ENCODE measurements at regions not wholly inside any gene's neighbourhood (a gene's known extent, or its start where the extent isn't known, plus 50 kb on each side); places are given as distances from the start of the nearest gene placed in this dataset.
"Not testable (repeated sequence)": the region's sequence is repeated elsewhere in the genome, so short reads cannot be mapped to it uniquely, and the experiment has no call there.

- H3K9ac ChIP-seq (ENCODE audit: insufficient read depth in 1 of 2, low read depth in 2 of 2, low read length in 2 of 2); H3K4me2 ChIP-seq (ENCODE audit: insufficient read depth, low read length); H2AFZ ChIP-seq (ENCODE audit: low read depth, low read length); POLR2A ChIA-PET; H3K4me3 ChIP-seq; in situ Hi-C loops (cut with MboI); H3K4me1 ChIP-seq (replicated peaks in 1 of 2; ENCODE audit: control insufficient read depth in 2 of 2, insufficient read depth in 2 of 2, low read length in 2 of 2); H3K36me3 ChIP-seq (ENCODE audit: control insufficient read depth, insufficient read depth, low read length); H3K27ac ChIP-seq (ENCODE audit: extremely low read depth, low read depth, low read length); BruUV-seq (replicated peaks); DNase-seq (ENCODE audit: extremely low read depth in 1 of 4, low spot score in 3 of 4); H4K20me1 ChIP-seq (replicated peaks; ENCODE audit: control insufficient read depth, insufficient read depth, low read length); H3K9me1 ChIP-seq (ENCODE audit: control insufficient read depth, insufficient read depth, low read length); H3K79me2 ChIP-seq (ENCODE audit: control insufficient read depth, insufficient read depth, low read length); FAIRE-seq; H3K27me3 ChIP-seq (ENCODE audit: control insufficient read depth in 2 of 2, insufficient read depth in 2 of 2, low read length in 2 of 2); H3K9me3 ChIP-seq (replicated peaks; ENCODE audit: control insufficient read depth, insufficient read depth, low read depth, low read length); intact Hi-C loops (cut with micrococcal nuclease); ATAC-seq; CTCF ChIA-PET (ENCODE audit: low intra/inter-chr PET ratio): not testable (repeated sequence)
- 0% methylated on average over 4 of the region's 4 CpGs for WGBS (ENCODE audit: insufficient coverage, low coverage, missing lambda C conversion rate)
- peak in 1 of 3 experiments; percentile 73; a peak in 2 of 6 replicates for TF ChIP-seq ZBTB11 (CRISPR knock-in tag; IDR thresholded peaks at IDR 0.05)
These were observed 135.8 kb upstream of the PRICKLE2 start for GRCh38 chr3:64361036-64361435.

- Histone ChIP-seq H3K9me1 (ENCODE audit: control insufficient read depth, insufficient read depth, low read length) (no peaks in the 10 kb centered on the region), H3K4me2 (ENCODE audit: insufficient read depth, low read length) (no peak overlapping the region), H3K4me3 (no peak overlapping the region), H3K27me3 (ENCODE audit: control insufficient read depth in 2 of 2, insufficient read depth in 2 of 2, low read length in 2 of 2) (no peaks in the 10 kb centered on the region), H4K20me1 (replicated peaks; ENCODE audit: control insufficient read depth, insufficient read depth, low read length) (no peaks in the 10 kb centered on the region), H3K9me3 (replicated peaks; ENCODE audit: control insufficient read depth, insufficient read depth, low read depth, low read length) (no peaks in the 10 kb centered on the region), H3K27ac (ENCODE audit: extremely low read depth, low read depth, low read length) (no peak overlapping the region), H3K9ac (ENCODE audit: insufficient read depth in 1 of 2, low read depth in 2 of 2, low read length in 2 of 2) (no peak overlapping the region), H2AFZ (ENCODE audit: low read depth, low read length) (no peak overlapping the region), H3K79me2 (ENCODE audit: control insufficient read depth, insufficient read depth, low read length) (no peaks in the 10 kb centered on the region), H3K4me1 (replicated peaks in 1 of 2; ENCODE audit: control insufficient read depth in 2 of 2, insufficient read depth in 2 of 2, low read length in 2 of 2) (no peaks in the 10 kb centered on the region), H3K36me3 (ENCODE audit: control insufficient read depth, insufficient read depth, low read length) (no peaks in the 10 kb centered on the region)
- no peak for ATAC-seq
- no TSS peak for BruUV-seq (replicated peaks)
- ChIA-PET POLR2A (no interaction called here), CTCF (ENCODE audit: low intra/inter-chr PET ratio) (no interaction called here)
- FAIRE-seq = no peak
- no peak for DNase-seq (ENCODE audit: extremely low read depth in 1 of 4, low spot score in 3 of 4)
- in situ Hi-C loops (cut with MboI) = no loop called here
- whole genome bisulfite sequencing (ENCODE audit: insufficient coverage, low coverage, missing lambda C conversion rate) = 0% methylated on average over 6 of the region's 6 CpGs
- intact Hi-C loops (cut with micrococcal nuclease) = no loop called here
- 0 out of 6 replicates have a peak, but pooled peaks of 1 of the 3 experiments have one; percentile 20 for TF ChIP-seq ZBTB11 (CRISPR knock-in tag; IDR thresholded peaks at IDR 0.05)
These were observed 135.0 kb upstream of the PRICKLE2 start for GRCh38 chr3:64360280-64360679.
